Activated CD8-positive, alpha-beta memory T cell treated with anti-CD3 and anti-CD28 coated beads for 24 hours (primary cell): ENCODE measurements at regions not wholly inside any gene's neighbourhood (a gene's known extent, or its start where the extent isn't known, plus 50 kb on each side); places are given as distances from the start of the nearest gene placed in this dataset.
"Not testable (repeated sequence)": the region's sequence is repeated elsewhere in the genome, so short reads cannot be mapped to it uniquely, and the experiment has no call there.

Source experiments
- DNase-seq: peaks from one replicate; pipeline ENCODE4 v3.0.0-alpha.2; 2020

DNA sequence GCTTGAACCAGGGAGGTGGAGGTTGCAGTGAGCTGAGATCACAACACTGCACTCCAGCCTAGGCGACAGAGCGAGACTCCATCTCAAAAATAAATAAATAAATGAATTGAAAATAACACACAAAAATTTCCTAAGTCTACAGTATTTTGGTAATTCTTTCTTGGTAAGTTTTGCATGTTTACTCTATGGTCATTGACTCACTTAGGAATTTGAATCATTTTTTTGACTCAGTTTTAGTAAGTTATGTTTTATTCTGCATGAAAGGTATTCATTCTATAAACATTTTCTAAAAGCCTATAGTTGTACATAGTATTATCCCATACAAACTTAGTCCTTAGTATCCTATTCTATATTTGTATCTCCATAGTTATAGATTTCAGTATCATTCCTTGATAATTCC, 772.9 kb upstream of the SLIT2 start:
- DNase-seq: no peak

GRCh38 chr4:19473569-19473968, 778.1 kb upstream of the SLIT2 start:
- DNase-seq: no peak

GRCh38 chr4:19472666-19473065, 779.0 kb upstream of the SLIT2 start:
- DNase-seq: no peak

DNA sequence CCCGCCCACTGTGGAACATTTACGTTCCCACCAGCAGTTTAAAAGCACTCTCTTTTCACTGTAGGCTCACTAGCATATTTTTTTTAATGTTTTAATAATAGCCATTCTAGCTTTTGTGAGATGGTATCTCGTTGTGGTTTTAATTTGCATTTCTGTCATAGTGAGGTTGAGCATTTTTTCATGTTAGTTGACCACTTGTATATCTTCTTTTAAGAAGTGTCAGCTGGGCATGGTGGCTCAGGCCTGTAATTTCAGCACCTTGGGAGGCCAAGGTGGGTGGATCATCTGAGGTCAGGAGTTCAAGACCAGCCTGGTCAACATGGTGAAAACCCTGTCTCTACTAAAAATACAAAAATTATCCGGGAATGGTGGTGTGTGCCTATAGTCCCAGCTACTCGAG, 781.7 kb upstream of the SLIT2 start:
- not testable (repeated sequence) for DNase-seq

GRCh38 chr4:19462117-19462516, 789.6 kb upstream of the SLIT2 start:
- DNase-seq: no peak

- DNase-seq: no peak
Measured at GRCh38 chr4:19455850-19456602, 795.7 kb upstream of the SLIT2 start.

DNA sequence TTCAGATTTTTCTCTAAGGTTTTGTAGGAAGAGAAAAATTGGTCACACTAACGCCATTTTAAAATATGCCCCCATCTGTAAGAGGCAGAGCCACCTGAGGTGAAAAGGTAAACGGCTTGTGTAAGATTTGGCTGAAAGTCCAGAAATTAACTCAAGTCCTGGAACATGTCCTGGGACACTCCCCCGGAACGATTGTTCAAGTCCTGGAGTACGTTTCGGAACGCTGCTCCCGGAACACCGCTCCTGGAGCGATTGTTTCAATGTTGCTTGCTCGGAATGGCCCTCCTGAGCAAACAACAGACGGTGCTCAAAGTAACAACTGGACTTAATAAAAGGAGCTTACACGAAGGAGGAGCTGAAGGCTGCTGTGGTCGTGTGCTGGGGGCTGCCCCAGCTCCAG, 796.5 kb upstream of the SLIT2 start:
- DNase-seq: no peak

- no peak for DNase-seq
Measured at GRCh38 chr4:19438233-19438632, 813.5 kb upstream of the SLIT2 start.

DNA sequence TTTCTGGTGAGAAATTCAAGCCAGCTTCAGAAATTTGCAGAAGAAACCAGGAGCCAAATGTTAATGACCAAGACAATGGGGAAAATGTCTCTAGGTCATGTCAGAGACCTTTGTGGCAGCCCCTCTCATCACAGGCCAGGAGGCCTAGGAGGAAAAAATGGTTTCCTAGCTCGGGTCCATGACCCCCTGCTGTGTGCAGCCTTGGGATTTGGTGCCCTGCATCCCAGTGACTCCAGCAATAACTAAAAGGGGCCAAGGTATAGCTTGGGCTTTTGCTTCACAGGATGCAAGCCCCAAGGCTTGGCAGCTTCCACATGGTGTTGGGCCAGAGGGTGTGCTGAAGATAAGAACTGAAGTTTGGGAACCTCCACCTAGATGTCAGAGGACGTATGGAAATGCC, 814.7 kb upstream of the SLIT2 start:
- DNase-seq: no peak

GRCh38 chr4:19429684-19430083, 822.0 kb upstream of the SLIT2 start:
- no peak for DNase-seq

DNA sequence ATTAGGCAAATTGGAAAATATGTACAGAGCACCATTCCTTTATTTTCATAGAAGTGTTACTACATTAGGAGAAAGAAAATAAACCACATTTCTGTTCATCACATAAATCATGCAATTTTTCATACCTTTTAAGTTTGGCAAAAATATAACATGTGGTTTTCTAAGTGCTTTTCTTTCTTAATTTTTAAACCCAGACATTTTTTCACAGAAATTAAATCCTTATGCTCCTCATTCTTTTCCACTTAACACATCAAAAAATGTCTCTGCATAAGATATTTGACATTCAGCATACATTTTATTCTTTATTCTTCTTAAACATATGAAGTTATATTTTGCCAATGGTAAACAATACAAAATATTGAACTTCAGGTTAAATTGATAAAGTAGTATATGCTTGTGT, 826.6 kb upstream of the SLIT2 start:
- no peak for DNase-seq

DNA sequence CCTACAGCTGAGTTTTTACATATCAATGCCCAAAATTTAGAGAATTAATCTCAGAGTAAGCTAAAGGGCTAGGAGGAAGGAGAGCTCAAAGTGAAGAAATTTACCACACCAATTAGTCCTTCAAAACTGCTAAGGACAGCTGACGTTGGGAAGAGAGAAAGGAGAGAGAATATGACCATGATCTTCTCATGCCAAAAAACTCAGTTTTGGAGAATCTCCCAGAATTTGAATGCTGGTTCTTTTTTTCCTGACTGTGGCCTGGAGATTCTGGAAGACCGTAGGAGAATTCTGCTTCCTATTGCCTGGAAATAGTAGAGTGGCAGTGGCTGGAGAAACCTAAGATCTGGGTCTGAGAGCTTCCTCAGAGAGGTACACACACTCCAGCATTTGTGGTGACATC, 834.4 kb upstream of the SLIT2 start:
- DNase-seq: no peak

GRCh38 chr4:19416146-19416545, 835.6 kb upstream of the SLIT2 start:
- DNase-seq: no peak

DNA sequence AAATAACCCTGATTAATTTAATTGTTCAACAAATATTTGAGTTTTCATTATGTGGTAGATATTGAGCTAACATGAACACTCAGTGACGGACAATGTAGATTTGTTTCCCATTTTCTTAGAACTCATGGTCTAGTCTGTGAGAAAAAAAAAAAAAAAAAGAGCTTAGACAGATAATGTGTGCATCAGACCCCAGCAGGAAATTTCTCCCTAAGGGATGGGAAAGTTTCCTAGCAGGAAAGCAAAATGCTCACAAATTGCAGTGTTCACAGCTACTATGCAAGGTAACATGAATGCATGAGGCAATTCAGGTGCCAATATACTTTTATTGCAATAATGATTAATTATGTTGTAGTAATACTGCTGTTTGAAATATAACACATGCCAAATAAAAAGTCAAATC, 843.2 kb upstream of the SLIT2 start:
- DNase-seq: no peak

DNA sequence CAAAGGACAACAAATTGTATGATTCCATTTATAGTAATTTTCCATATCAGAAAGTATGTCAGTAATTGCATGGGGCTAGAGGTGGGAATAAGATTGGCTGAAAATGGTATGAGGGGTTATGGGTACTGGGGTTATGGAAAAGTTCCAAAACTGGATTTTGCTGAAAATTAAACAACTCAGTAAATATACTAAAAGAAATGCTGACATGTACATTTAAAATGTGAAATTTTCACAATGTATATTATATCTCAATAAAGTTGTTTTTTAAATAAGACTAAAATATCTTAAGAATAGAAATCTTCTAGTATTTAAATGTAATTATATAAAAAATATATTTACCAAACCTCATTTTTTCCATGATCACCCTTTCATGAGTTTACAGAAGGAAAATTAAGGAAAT, 844.9 kb upstream of the SLIT2 start:
- DNase-seq: no peak

- no peak for DNase-seq
Measured at GRCh38 chr4:19403786-19404370, 847.8 kb upstream of the SLIT2 start.

DNA sequence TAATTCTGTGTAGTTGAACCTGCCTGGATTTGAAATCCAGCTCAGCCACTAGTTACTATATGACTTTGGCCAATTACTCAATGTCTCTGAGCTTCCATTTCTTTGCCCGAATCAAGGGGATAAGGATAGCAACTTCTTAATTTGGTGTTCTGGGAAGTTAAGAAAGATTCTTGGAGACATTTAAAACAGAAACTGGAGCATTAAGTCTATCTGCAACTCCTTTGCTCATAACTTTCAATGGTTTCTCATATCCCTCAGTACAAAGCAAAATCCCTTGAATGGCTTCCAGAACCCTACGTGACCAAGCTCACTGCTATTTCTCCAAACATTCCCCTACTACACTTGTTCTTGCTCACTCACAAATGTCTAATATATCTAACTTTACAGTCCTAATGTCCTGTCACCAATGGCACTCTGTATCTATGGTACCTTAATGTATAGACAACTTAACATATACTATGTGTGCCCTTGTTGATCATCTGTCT, 849.1 kb upstream of the SLIT2 start:
- DNase-seq: no peak

DNA sequence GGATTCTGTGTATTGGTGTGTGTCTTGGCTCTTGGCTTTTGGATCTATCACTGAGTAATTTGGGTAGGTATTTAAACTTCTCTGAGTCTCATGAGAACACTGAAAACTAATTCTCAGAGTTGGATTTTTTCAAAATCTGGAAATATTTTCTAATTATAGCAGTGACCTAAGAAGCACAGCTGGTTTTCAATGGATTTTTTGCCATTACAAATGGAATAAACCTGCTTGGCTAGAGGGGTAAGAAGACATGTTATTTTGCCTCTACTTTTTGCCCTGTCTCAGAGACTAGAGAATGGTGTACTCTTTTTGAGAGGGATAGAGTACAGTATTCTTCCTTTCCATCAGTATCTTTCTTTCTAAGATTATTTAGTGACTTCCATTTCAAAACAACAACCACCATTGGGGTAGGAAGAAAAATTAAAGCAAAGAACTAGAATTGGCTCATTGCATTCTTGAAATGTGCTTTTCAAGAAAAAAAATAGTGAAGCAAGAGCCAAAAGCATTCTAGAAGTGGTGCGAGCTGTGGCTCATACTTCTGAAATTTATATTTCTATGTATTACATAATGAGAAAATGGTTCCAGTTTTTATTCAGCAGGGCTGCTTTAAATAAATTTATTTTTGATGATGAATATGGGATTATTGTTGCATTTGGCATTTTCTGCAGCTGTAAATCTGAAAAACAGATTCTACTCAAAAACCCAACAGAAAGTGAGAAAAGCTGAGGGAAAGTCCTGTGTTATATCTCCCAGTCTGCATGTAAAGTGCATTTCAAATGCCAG, 850.2 kb upstream of the SLIT2 start:
- no peak for DNase-seq

GRCh38 chr4:19400820-19401219, 850.9 kb upstream of the SLIT2 start:
- no peak for DNase-seq

DNA sequence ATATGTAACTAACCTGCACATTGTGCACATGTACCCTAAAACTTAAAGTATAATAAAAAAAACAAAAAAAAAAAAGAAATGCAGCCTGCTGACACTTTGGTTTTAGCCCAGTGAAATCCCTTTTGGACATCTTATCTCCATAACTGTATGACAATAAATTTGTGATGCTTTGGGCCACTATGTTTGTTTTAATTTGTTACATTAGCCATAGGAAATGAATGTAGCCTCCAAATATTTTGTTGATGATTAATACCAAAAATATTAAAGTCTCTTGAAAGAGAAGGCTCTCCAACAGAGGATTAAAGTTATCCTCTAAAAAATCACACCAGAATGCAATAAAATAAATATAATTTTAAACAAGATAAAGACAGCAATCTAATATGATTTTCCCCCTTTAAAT, 852.7 kb upstream of the SLIT2 start:
- DNase-seq: no peak

DNA sequence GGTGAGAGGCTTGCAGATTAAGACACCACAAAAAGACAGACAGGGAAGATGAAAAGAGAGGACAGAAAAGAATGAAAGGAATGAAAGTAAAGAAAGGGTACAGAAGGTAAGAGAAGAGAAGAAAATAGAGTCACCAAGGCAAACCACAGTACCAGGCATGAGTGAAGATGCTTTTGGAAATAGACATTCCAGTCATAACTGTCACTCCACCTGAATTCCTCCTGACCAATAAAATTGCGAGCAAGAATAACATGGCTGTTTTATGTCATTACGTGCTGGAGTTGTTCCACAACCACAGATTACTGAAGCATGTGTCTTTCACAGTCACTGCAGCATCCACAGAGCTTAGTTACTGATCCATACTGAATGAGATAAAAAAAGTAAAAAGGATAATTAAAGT, 864.9 kb upstream of the SLIT2 start:
- no peak for DNase-seq

DNA sequence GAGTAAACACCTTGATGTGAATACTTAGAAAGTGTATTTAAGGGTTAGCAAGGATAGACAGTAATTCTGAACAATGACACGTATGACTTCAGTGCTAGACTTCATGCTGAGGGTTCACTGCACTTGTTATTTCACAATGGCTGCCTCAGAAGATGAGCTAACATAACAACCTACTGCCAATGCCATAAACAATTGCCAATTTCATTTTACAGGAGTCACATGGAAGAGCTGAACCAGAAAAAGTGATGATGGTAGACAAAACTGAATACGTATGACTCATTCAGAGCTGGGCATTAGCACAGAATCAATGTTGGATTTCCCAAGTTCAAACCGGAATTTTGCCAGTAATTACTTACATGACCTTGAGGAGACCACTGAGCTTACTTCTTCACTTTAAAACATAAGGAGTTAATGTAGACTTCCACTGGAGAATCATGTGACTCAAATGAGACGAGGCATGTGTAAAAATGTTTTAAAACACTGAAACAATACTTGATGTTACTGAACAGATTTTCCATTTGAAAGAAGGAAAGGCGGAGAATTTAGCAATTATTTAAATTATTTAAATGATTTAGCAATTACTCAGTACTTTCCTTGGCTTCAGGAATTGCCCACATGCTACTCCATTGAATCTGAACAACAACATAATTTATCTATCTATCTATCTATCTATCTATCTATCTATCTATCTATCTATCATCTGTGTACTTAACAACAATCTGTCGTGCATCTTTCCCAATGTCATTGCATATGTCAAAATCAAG, 868.5 kb upstream of the SLIT2 start:
- DNase-seq: no peak

- no peak for DNase-seq
Measured at GRCh38 chr4:19381068-19381467, 870.6 kb upstream of the SLIT2 start.
